ENCODE measurements at regions not wholly inside any gene's neighbourhood (a gene's known extent, or its start where the extent isn't known, plus 50 kb on each side); places are given as distances from the start of the nearest gene placed in this dataset.

GRCh38 chr9:38185647-38186403, 116.8 kb upstream of the SHB start:
- Histone ChIP-seq H3T11ph (ENCODE audit: low read length) (no peak overlapping the region), H4K20me1 (ENCODE audit: control insufficient read depth, insufficient read depth, insufficient read length) (no peaks in the 10 kb centered on the region), H3K27me3 (ENCODE audit: insufficient read depth, low read length) (no peaks in the 10 kb centered on the region), H3K18ac (ENCODE audit: insufficient read length, low read depth, low read length) (no peak overlapping the region), H3K14ac (ENCODE audit: insufficient read depth, low read length) (no peak overlapping the region), H2AFZ (ENCODE audit: low read length) (no peak overlapping the region), H3K79me1 (ENCODE audit: insufficient read depth, low read depth, low read length, poor library complexity, severe bottlenecking) (no peaks in the 10 kb centered on the region), H3K23me2 (ENCODE audit: insufficient read length, low read depth, low read length, poor library complexity, severe bottlenecking) (no peaks in the 10 kb centered on the region), H4K5ac (ENCODE audit: insufficient read length, low read depth, low read length) (no peak overlapping the region), H2BK20ac (ENCODE audit: low read depth, low read length, poor library complexity, severe bottlenecking) (no peak overlapping the region), H3K79me2 (ENCODE audit: insufficient read depth, low read length) (no peaks in the 10 kb centered on the region), H3K9ac (ENCODE audit: extremely low read depth, insufficient read length, low read length) (no peak overlapping the region), H3K4me2 (ENCODE audit: insufficient read depth, insufficient read length, low read length) (no peak overlapping the region), H2AK5ac (ENCODE audit: insufficient read length, low read length) (no peak overlapping the region), H4K8ac (replicated peaks; ENCODE audit: insufficient read length, low read depth, low read length) (no peak overlapping the region), H2BK5ac (ENCODE audit: insufficient read length, low read length) (no peak overlapping the region), H3K23ac (ENCODE audit: insufficient read length, low read depth, low read length) (no peak overlapping the region), H3K9me3 (ENCODE audit: control insufficient read depth, low read depth, low read length) (no peaks in the 10 kb centered on the region), H2BK12ac (ENCODE audit: insufficient read length, low read depth, low read length) (no peak overlapping the region), H2BK120ac (ENCODE audit: low read depth, low read length, poor library complexity, severe bottlenecking) (no peak overlapping the region), H4K91ac (ENCODE audit: insufficient read length, low read depth, low read length) (no peak overlapping the region), H2BK15ac (ENCODE audit: low read depth, low read length) (no peak overlapping the region), H3K56ac (ENCODE audit: insufficient read length, low read depth, low read length) (no peak overlapping the region), H3K4me1 (ENCODE audit: insufficient read depth, low read length) (no peaks in the 10 kb centered on the region; the same call in 1 of the 2 replicates), H3K4ac (ENCODE audit: low read depth, low read length) (no peak overlapping the region), H3K27ac (ENCODE audit: insufficient read length, low read depth, low read length) (no peak overlapping the region)
- Mint-ChIP-seq H3K4me3 (no peak overlapping the region; a peak in 1 of 5 replicates), H3K9me3 (no peaks in the 10 kb centered on the region), H3K27me3 (ENCODE audit: low read depth) (peaks cover 41% of the 10 kb centered on the region), H3K36me3 (ENCODE audit: insufficient read depth in 1 of 3, low read depth in 3 of 3) (no peaks in the 10 kb centered on the region), H3K27ac (no peak overlapping the region; a peak in 1 of 7 replicates), H3K4me1 (peaks cover 22 to 36% of the 10 kb centered on the region in 2 experiments)
- no CpG with 5 or more reads among the region's 6 CpGs for WGBS (ENCODE audit: extremely low coverage, insufficient read length, low lambda C conversion rate)
- TF ChIP-seq CTCF (conservative IDR thresholded peaks at IDR 0.05), result no peak
- no peak for DNase-seq

Data from H9 (cell line).